Keratinocyte (primary cell): ENCODE measurements at regions not wholly inside any gene's neighbourhood (a gene's known extent, or its start where the extent isn't known, plus 50 kb on each side); places are given as distances from the start of the nearest gene placed in this dataset.

Source experiments
- DNase-seq: peaks from one replicate; pipeline ENCODE4 v3.0.0-alpha.2; 2011; ENCODE audit warnings: low read depth, missing footprints, low spot score
- FAIRE-seq: peaks from 2 replicates; lab custom pipeline; 2011; peaks lifted over from hg19 to GRCh38; lab: Jason Lieb, UNC
- H2AFZ ChIP-seq: 2 replicates; pipeline ENCODE4 v1.6.0; 2012; ENCODE audit warnings: low read length, control low read depth, inconsistent platforms; ENCODE audit not compliant: control insufficient read depth
- H3K27ac ChIP-seq: 2 replicates; pipeline ENCODE4 v1.5.1; 2011; ENCODE audit warnings: low read length; ENCODE audit not compliant: control insufficient read depth, insufficient read depth
- H3K27me3 ChIP-seq: 3 replicates; pipeline ENCODE4 v1.6.0; 2011; ENCODE audit warnings: low read length; ENCODE audit not compliant: control insufficient read depth, insufficient read depth; ENCODE audit errors: extremely low read depth
- H3K36me3 ChIP-seq, 2 experiments: 2 replicates in 1 of 2; 3 replicates in 1 of 2; pipeline ENCODE4 v1.5.1; 2011; ENCODE audit warnings: low read length in 2 of 2, mild to moderate bottlenecking in 1 of 2; ENCODE audit not compliant: control insufficient read depth in 2 of 2, insufficient read depth in 2 of 2; ENCODE audit errors: extremely low read depth in 1 of 2
- H3K4me1 ChIP-seq: 3 replicates; pipeline ENCODE4 v1.5.1; 2011; ENCODE audit warnings: low read length; ENCODE audit not compliant: control insufficient read depth, insufficient read depth; ENCODE audit errors: extremely low read depth
- H3K4me2 ChIP-seq: 3 replicates; pipeline ENCODE4 v1.6.0; 2011; ENCODE audit warnings: low read depth, low read length; ENCODE audit not compliant: control insufficient read depth, insufficient read depth; ENCODE audit errors: extremely low read depth
- H3K4me3 ChIP-seq, 3 experiments: fragments of 200-600 bp in 1 of 3; sonication (generic) in 1 of 3; 2 replicates in 2 of 3; 3 replicates in 1 of 3; pipeline ENCODE4 v1.5.1; 2011 to 2016; ENCODE audit warnings: low read length in 3 of 3, mild to moderate bottlenecking in 3 of 3, control low read depth in 2 of 3, inconsistent platforms in 1 of 3, low read depth in 1 of 3, mixed read lengths in 1 of 3, mixed run types in 1 of 3, moderate library complexity in 1 of 3; ENCODE audit not compliant: control insufficient read depth in 2 of 3, insufficient read depth in 2 of 3; ENCODE audit errors: extremely low read depth in 1 of 3
- H3K79me2 ChIP-seq: 2 replicates; pipeline ENCODE4 v1.6.0; 2012; ENCODE audit warnings: low read length; ENCODE audit not compliant: control insufficient read depth, insufficient read depth
- H3K9ac ChIP-seq: 3 replicates; pipeline ENCODE4 v1.6.0; 2011; ENCODE audit warnings: low read length; ENCODE audit not compliant: control insufficient read depth, insufficient read depth; ENCODE audit errors: extremely low read depth
- H3K9me1 ChIP-seq: 3 replicates; pipeline ENCODE4 v1.6.0; 2011; ENCODE audit warnings: low read length; ENCODE audit not compliant: control insufficient read depth, insufficient read depth; ENCODE audit errors: extremely low read depth
- H3K9me3 ChIP-seq: 2 replicates; pipeline ENCODE4 v1.5.1; 2012; ENCODE audit warnings: low read depth, low read length; ENCODE audit not compliant: control insufficient read depth
- H4K20me1 ChIP-seq: 3 replicates; pipeline ENCODE4 v1.6.0; 2011; ENCODE audit warnings: low read length; ENCODE audit not compliant: control insufficient read depth, insufficient read depth; ENCODE audit errors: extremely low read depth
- EZH2 ChIP-seq: IDR thresholded peaks from one replicate; pipeline ENCODE4 v1.6.1; 2012; ENCODE audit warnings: inconsistent platforms, mild to moderate bottlenecking, low read length, moderate library complexity
- dilution Hi-C: fragments of 300-500 bp; cut with MboI; formaldehyde crosslinking; loops from one replicate; pipeline ENCODE4 v1.7.0; 2020; ENCODE audit warnings: low sequenced_read_pairs; ENCODE audit not compliant: extremely low pct_ligation_motif_present
- TF ChIP-seq, protein P1 (sequence below), 3 experiments: IDR thresholded peaks in 1 of 3; conservative IDR thresholded peaks in 1 of 3; optimal IDR thresholded peaks in 1 of 3; 2 replicates in 2 of 3; 3 replicates in 1 of 3; pipeline versions ENCODE3 to v1.5.1; 2011; ENCODE audit warnings: low read length in 3 of 3, mild to moderate bottlenecking in 3 of 3, moderate library complexity in 2 of 3, control low read depth in 1 of 3, inconsistent platforms in 1 of 3; ENCODE audit not compliant: insufficient read depth in 2 of 3; ENCODE audit errors: extremely low read depth in 1 of 3

DNA sequence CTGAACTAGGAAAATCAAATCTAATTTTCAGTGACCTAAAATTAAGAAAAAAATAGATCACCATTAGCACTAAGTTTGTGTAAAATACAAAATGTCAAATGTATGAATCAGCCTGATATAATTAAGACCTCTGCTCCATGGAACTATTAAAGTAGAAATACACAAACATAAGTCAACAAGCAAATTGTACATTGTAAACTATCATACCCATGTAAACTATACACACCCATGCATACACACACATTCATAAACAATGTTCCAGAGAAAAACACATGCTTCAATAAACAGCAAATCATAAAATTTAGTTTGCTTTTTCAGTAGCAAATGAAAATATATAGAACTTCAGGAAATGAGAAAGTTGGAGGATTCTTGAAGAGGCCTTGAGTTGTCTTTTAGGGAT lies 199.7 kb upstream of the VSTM2A start:
- H3K36me3 ChIP-seq, result no peaks in the 10 kb centered on the region
- no peak overlapping the region for H2AFZ ChIP-seq
- TF ChIP-seq, protein P1, sequence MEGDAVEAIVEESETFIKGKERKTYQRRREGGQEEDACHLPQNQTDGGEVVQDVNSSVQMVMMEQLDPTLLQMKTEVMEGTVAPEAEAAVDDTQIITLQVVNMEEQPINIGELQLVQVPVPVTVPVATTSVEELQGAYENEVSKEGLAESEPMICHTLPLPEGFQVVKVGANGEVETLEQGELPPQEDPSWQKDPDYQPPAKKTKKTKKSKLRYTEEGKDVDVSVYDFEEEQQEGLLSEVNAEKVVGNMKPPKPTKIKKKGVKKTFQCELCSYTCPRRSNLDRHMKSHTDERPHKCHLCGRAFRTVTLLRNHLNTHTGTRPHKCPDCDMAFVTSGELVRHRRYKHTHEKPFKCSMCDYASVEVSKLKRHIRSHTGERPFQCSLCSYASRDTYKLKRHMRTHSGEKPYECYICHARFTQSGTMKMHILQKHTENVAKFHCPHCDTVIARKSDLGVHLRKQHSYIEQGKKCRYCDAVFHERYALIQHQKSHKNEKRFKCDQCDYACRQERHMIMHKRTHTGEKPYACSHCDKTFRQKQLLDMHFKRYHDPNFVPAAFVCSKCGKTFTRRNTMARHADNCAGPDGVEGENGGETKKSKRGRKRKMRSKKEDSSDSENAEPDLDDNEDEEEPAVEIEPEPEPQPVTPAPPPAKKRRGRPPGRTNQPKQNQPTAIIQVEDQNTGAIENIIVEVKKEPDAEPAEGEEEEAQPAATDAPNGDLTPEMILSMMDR (optimal IDR thresholded peaks at IDR 0.05 in 1 of 3, IDR thresholded peaks at IDR 0.05 in 1 of 3, conservative IDR thresholded peaks at IDR 0.05 in 1 of 3; ENCODE audit: extremely low read depth in 1 of 3, insufficient read depth in 2 of 3, low read length in 3 of 3), result no peak
- TF ChIP-seq EZH2, result no peak
- H3K79me2 ChIP-seq, result no peaks in the 10 kb centered on the region
- H4K20me1 ChIP-seq, result no peaks in the 10 kb centered on the region
- dilution Hi-C loops, result no loop called here
- H3K9me3 ChIP-seq, result no peaks in the 10 kb centered on the region
- no peaks in the 10 kb centered on the region for H3K27me3 ChIP-seq
- H3K9me1 ChIP-seq, result no peaks in the 10 kb centered on the region
- H3K27ac ChIP-seq, result no peak overlapping the region
- H3K4me3 ChIP-seq, result no peak overlapping the region
- H3K4me1 ChIP-seq, result no peaks in the 10 kb centered on the region
- no peak overlapping the region for H3K4me2 ChIP-seq
- FAIRE-seq (no peak), DNase-seq (no peak)
- no peak overlapping the region for H3K9ac ChIP-seq

DNA sequence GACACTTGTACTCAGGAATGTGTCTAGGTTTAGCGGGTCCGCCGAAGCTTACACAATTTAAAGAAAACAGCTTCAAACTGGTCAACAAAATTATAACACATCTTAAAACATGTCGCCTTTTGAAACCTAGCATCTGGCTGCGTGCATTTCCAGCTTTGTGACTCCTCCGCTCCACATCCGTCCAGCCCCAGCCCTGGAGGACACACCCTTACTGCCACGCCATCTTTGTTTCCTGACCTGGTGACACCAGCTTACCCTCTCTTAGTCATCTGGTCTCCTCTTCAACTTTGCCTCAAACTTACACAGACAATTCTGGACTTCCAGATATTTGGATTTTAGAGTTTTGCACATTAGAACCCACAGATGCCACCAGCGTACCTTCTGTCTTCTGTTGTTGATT lies 198.7 kb upstream of the VSTM2A start:
- Histone ChIP-seq H3K4me2 (no peak overlapping the region), H3K4me3 (no peak overlapping the region), H3K79me2 (no peaks in the 10 kb centered on the region), H2AFZ (no peak overlapping the region), H4K20me1 (no peaks in the 10 kb centered on the region), H3K9me3 (no peaks in the 10 kb centered on the region), H3K4me1 (no peaks in the 10 kb centered on the region), H3K27ac (no peak overlapping the region), H3K9ac (no peak overlapping the region), H3K9me1 (no peaks in the 10 kb centered on the region), H3K36me3 (no peaks in the 10 kb centered on the region), H3K27me3 (no peaks in the 10 kb centered on the region)
- FAIRE-seq (no peak), DNase-seq (no peak)
- no peak for TF ChIP-seq EZH2
- TF ChIP-seq, protein P1 (optimal IDR thresholded peaks at IDR 0.05 in 1 of 3, IDR thresholded peaks at IDR 0.05 in 1 of 3, conservative IDR thresholded peaks at IDR 0.05 in 1 of 3; ENCODE audit: extremely low read depth in 1 of 3, insufficient read depth in 2 of 3, low read length in 3 of 3), result no peak
- dilution Hi-C loops, result no loop called here
